Glutamatergic neuron (in vitro differentiated cells): ENCODE measurements at regions not wholly inside any gene's neighbourhood (a gene's known extent, or its start where the extent isn't known, plus 50 kb on each side); places are given as distances from the start of the nearest gene placed in this dataset.
"Not testable (repeated sequence)": the region's sequence is repeated elsewhere in the genome, so short reads cannot be mapped to it uniquely, and the experiment has no call there.

ENCODE experiments used
- DNase-seq: peaks from one replicate; pipeline ENCODE4 v3.0.0; 2022
- H3K27ac Mint-ChIP-seq: one replicate; pipeline ENCODE4 v1.8.0; 2020; ENCODE audit warnings: mild to moderate bottlenecking, mixed read lengths, inconsistent platforms; ENCODE audit not compliant: unreplicated experiment
- H3K27me3 Mint-ChIP-seq: one replicate; pipeline ENCODE4 v1.8.0; 2020; ENCODE audit warnings: mild to moderate bottlenecking, moderate library complexity, mixed read lengths, inconsistent platforms; ENCODE audit not compliant: unreplicated experiment
- H3K36me3 Mint-ChIP-seq: one replicate; pipeline ENCODE4 v1.8.0; 2020; ENCODE audit warnings: mild to moderate bottlenecking, mixed read lengths, inconsistent platforms; ENCODE audit not compliant: unreplicated experiment
- H3K4me1 Mint-ChIP-seq: one replicate; pipeline ENCODE4 v1.8.0; 2020; ENCODE audit warnings: mild to moderate bottlenecking, low read depth, mixed read lengths, inconsistent platforms; ENCODE audit not compliant: unreplicated experiment
- H3K4me3 Mint-ChIP-seq: one replicate; pipeline ENCODE4 v1.8.0; 2020; ENCODE audit warnings: mild to moderate bottlenecking, mixed read lengths, inconsistent platforms; ENCODE audit not compliant: unreplicated experiment
- H3K9me3 Mint-ChIP-seq: one replicate; pipeline ENCODE4 v1.8.0; 2020; ENCODE audit warnings: mild to moderate bottlenecking, moderate library complexity, mixed read lengths, inconsistent platforms; ENCODE audit not compliant: unreplicated experiment
- CTCF ChIP-seq: fragments of 200-600 bp; sonication (generic); IDR thresholded peaks from one replicate; pipeline ENCODE4 v1.5.0; 2021; ENCODE audit not compliant: partially characterized antibody, unreplicated experiment

GRCh38 chr3:4207672-4208071 lies 95.5 kb upstream of the SETMAR start:
- Mint-ChIP-seq H3K9me3 (peaks cover 2% of the 10 kb centered on the region), H3K27me3 (no peaks in the 10 kb centered on the region), H3K4me1 (peaks cover 3% of the 10 kb centered on the region), H3K27ac (no peak overlapping the region), H3K4me3 (no peak overlapping the region), H3K36me3 (peaks cover 3% of the 10 kb centered on the region)
- no peak for DNase-seq
- no peak for TF ChIP-seq CTCF

- H3K36me3 Mint-ChIP-seq = peaks cover 11% of the 10 kb centered on the region
- no peak for TF ChIP-seq CTCF
- peaks cover 4% of the 10 kb centered on the region for H3K9me3 Mint-ChIP-seq
- no peak overlapping the region for H3K4me3 Mint-ChIP-seq
- no peak for DNase-seq
- H3K4me1 Mint-ChIP-seq = peaks cover 3% of the 10 kb centered on the region
- H3K27ac Mint-ChIP-seq = no peak overlapping the region
- H3K27me3 Mint-ChIP-seq = no peaks in the 10 kb centered on the region
Observed at GRCh38 chr3:4208556-4208955, 94.6 kb upstream of the SETMAR start.

DNA sequence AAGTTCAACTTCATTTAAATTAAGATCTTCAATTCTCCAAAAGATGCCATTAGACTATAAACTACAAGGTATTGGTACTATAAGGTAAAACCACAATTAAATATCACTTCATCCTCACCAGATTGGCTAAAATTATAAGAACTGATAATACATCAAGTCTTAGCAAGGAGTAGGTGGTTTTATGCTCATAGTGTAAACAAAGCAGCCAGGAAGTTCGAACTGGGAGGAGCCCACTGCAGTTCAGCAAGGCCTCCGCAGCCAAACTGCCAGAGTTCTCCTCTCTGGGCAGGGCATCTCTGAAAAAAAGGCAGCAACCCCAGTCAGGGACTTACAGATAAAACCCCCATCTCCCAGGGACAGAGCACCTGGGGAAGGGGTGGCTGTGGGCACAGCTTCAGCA lies 91.6 kb upstream of the SETMAR start:
- no peak overlapping the region for H3K4me3 Mint-ChIP-seq
- no peaks in the 10 kb centered on the region for H3K4me1 Mint-ChIP-seq
- H3K9me3 Mint-ChIP-seq = peaks cover 4% of the 10 kb centered on the region
- H3K36me3 Mint-ChIP-seq = peaks cover 20% of the 10 kb centered on the region
- DNase-seq = no peak
- TF ChIP-seq CTCF = no peak
- H3K27me3 Mint-ChIP-seq = peaks cover 2% of the 10 kb centered on the region
- H3K27ac Mint-ChIP-seq = no peak overlapping the region

GRCh38 chr3:4213420-4213819 lies 89.7 kb upstream of the SETMAR start:
- peaks cover 20% of the 10 kb centered on the region for H3K36me3 Mint-ChIP-seq
- not testable (repeated sequence) for DNase-seq, H3K4me3 Mint-ChIP-seq, H3K9me3 Mint-ChIP-seq, H3K27me3 Mint-ChIP-seq, H3K4me1 Mint-ChIP-seq, H3K27ac Mint-ChIP-seq

DNA sequence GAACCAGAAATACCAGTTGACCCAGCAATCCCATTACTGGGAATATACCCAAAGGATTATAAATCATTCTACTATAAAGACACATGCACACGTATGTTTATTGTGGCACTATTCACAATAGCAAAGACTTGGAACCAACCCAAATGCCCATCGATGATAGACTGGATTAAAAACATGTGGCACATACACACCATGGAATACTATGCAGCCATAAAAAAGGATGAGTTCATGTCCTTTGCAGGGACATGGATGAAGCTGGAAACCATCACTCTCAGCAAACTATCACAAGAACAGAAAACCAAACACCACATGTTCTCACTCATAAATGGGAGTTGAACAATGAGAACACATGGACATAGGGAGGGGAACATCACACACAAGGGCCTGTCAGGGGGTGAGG lies 86.2 kb upstream of the SETMAR start:
- not testable (repeated sequence) for H3K27me3 Mint-ChIP-seq, H3K27ac Mint-ChIP-seq, H3K9me3 Mint-ChIP-seq, DNase-seq, H3K4me3 Mint-ChIP-seq
- Mint-ChIP-seq H3K36me3 (peaks cover 20% of the 10 kb centered on the region), H3K4me1 (peaks cover 11% of the 10 kb centered on the region)

GRCh38 chr3:4218456-4219226 lies 84.5 kb upstream of the SETMAR start:
- Mint-ChIP-seq H3K9me3 (peaks cover 1% of the 10 kb centered on the region), H3K4me3 (no peak overlapping the region), H3K27ac (no peak overlapping the region), H3K27me3 (peaks cover 2% of the 10 kb centered on the region), H3K4me1 (peaks cover 11% of the 10 kb centered on the region), H3K36me3 (peaks cover 8% of the 10 kb centered on the region)
- DNase-seq = no peak
- no peak for TF ChIP-seq CTCF
